ENCODE measurements at regions not wholly inside any gene's neighbourhood (a gene's known extent, or its start where the extent isn't known, plus 50 kb on each side); places are given as distances from the start of the nearest gene placed in this dataset.

DNA sequence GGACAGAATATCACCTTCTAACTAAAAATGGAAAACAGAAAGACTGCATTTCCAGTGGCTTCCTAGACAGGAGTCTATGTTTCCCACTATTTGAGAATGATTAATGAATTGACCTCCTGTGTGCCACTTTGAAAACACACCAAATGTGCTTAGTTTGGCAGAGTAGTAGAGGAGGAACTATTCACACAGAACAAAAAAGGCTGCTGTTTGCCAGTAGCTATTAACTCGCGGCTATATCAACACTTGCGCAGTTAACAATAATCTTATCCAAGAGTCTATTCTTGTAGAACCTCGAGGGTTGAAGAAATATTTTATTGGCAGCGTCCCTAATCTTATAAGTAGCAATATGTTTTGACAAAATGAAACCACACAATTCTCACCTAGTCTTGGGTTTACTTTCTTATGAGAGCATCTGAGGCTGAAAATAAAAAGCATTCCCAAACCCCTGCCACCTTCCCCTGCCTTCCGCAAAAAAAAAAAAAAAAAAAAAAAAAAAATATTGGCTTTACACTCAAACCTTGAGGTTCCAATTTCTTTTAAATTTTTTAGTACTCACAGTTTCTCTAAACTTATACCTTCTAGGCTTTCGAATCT lies 127.3 kb upstream of the FLRT2 start:
- FAIRE-seq: no peak

DNA sequence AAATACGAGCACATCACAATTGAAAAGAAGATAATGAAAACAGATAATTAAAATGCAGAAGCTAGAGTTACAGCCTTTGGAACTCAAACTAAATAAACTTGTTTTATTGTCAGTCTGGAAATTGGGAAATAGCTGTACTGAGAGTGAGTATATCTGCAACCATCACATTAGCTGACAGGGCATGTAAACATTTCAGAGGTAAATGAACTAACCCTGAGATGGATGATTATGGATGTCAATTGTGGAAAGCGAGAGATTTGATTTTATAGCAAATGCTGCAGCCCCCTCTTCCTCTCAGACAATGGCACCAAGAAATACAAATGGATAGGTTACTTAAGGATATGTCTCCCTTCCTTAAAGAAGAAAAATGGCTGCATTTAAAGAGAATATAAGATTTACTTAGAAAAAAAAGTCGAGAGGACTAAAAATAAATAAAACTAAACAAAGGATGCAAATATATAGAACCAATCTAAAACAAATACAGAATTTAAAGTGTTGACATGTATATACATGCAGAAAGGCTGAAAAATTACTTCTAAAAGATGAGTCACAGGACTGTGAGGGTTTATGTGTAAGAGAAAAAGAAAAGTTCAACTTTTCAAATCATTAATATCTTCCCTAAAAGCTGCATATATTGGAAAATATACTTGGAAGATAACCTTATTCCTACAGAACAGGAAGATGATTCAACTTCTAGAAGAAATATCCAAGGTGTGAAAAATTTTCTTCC lies 120.3 kb upstream of the FLRT2 start:
- FAIRE-seq: no peak

GRCh38 chr14:85412756-85413155 lies 117.2 kb upstream of the FLRT2 start:
- FAIRE-seq: no peak

- FAIRE-seq: no peak
Measured at GRCh38 chr14:85413836-85414526, 116.0 kb upstream of the FLRT2 start.

DNA sequence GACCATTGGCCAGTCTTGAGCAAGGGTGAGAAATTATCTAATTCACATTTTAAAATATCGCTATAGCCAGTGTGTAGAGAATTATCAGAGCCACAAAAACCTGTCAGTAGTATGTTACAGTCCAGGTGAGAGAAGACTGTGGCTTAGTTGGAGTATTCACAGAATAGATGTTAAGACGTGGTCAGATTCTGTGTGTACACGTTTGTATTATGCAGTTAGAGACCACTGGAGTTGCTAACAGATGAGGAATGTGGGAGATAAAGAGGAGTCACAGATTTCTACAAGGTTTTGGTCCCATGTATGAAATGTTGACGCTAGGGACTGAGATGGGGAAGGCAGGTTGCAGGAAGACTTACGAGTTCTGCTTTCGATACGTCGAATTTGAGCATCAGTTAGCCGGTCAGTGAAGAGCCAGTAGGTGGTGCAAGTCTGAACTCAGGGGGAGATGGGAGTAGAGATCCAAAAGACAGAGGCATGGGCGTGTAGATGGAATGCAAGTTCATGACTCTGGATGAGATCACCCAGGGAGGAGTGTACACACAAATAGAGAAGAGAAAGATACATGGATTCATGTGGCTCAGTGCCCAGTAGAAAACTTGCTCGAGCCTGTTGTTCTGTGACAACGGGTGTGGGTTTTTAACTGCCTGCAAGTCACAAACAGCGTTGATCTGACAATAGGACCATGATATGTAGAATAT lies 114.8 kb upstream of the FLRT2 start:
- FAIRE-seq: no peak

- FAIRE-seq: peak; percentile 41
Measured at GRCh38 chr14:85416771-85417170, 113.2 kb upstream of the FLRT2 start.

DNA sequence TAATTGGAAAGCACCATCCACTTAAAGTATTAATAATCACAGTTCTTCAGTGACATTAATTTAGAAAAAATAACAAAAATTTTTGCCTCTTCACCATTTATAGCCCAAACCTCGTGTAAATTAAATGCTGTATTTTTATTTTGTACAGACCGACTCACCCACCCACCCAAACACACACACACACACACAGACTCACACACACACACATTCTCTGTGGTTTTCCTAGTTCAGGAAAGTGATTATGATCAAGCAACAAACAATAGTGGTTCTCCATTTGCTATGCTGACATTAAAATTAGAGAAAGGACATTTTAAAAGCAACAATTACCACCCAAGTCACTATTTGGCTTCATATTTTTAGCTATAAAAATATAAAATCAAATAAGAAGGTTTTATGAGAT lies 112.5 kb upstream of the FLRT2 start:
- FAIRE-seq: no peak

DNA sequence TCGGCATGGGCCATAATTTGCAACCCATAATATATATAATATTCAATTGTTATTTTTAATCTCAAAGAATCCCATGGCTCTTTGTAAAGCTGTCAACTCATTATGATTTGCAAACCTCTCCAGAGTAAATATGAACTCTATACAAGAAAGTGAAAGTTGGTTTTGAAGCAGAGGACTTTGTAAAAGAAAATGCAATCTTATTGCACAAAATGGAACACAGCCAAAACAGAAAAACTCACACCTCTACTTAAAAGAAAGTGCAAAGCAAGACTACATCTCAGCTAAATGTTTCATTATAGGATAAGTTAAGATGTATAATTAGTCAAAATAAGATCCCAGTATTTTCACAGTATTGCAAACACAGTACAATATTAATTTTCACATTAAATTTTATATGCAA lies 111.2 kb upstream of the FLRT2 start:
- FAIRE-seq: peak; percentile 9

DNA sequence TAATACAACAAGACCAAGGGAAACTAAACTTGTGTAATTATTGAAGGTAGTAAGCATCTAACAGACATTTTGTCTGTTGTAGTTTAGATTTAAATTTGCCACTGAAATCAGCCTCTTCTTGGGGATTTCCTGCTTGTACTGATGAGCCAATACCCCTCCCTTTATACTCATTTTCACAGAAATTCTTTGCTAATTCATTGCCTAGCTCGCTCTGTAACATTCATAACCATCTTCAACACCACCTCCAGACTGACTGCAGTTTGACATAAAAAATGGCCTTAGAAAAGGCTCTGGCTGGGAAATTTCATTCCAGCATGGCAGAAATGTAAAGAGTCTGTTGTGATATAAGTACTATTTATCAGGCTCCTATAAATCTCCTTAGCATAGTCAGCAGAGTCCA lies 109.7 kb upstream of the FLRT2 start:
- FAIRE-seq: no peak

- FAIRE-seq: no peak
Measured at GRCh38 chr14:85420707-85421106, 109.2 kb upstream of the FLRT2 start.

GRCh38 chr14:85421186-85421877 lies 108.6 kb upstream of the FLRT2 start:
- FAIRE-seq: no peak

- FAIRE-seq: no peak
Measured at GRCh38 chr14:85423889-85424288, 106.1 kb upstream of the FLRT2 start.

GRCh38 chr14:85425507-85425906 lies 104.4 kb upstream of the FLRT2 start:
- FAIRE-seq: no peak

- FAIRE-seq: no peak
Measured at GRCh38 chr14:85426068-85426935, 103.6 kb upstream of the FLRT2 start.

GRCh38 chr14:85428926-85429325 lies 101.0 kb upstream of the FLRT2 start:
- no peak for FAIRE-seq

GRCh38 chr14:85437148-85437547 lies 92.8 kb upstream of the FLRT2 start:
- FAIRE-seq: no peak

DNA sequence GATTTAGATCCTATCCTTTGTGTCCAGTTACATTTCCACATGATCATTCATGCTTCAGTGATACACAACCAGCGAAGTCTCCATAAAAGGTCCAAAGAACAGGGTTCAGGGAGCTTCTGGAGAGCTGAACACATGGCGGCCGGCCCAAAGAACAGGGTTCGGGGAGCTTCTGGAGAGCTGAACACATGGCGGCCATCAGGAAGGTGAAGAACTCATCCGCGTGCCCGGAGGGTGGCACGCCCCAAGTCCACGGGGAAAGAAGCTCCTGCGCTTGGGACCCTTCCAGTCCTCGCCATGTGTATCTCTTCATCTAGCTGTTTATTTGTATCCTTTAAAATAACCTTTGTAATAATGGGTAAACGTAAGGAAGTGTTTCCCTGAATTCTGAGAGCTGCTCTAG lies 91.9 kb upstream of the FLRT2 start:
- FAIRE-seq: no peak

DNA sequence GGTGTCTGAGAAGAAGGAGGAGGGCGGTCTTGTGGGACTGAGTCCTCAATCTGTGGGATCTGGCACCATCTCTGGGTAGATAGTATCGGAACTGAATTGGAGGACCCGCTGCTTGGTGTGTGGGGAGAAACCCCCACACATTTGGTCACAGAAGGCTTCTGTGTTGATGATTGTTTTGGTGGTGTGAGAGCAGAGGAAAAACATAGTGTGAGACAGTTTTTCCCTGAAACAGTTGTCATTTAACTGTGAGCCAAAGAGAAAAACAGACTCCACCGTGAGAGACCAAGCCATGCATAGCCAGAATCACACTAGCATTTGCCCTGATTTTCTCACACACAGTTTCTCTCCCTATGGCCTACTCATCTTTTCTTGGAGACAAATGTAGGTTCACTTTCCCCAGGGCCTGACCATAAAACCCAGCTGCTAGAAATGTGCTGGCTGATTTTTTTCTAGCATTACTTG lies 91.4 kb upstream of the FLRT2 start:
- no peak for FAIRE-seq

DNA sequence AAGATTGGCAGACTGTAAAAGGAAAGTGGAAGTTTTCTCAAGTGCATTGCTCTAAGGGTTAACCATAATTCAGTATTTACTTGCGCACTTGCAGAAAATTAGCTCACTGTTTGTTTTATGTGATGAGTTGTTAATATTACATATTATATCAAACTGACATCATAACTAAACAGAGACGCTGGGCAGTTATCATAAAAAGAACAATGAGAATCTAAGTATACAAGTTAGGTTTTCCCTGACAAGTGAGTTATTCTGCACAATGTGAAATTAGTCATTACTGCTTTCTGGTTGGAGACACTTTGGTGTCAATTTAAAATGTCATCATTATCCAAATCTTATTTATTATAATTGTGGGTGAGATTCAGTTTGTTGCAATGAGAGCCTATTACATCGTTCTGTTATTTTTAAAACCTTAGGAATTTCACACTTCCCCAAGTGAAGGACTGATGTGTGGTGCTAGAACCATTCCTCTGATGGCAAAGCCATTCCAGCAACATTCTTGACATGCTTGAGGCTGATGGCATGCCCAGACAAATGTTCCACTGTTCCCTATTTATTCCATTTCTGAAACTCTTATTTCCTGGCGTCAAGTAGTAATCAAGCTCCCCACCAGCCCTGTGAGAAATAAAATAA lies 90.1 kb upstream of the FLRT2 start:
- no peak for FAIRE-seq

DNA sequence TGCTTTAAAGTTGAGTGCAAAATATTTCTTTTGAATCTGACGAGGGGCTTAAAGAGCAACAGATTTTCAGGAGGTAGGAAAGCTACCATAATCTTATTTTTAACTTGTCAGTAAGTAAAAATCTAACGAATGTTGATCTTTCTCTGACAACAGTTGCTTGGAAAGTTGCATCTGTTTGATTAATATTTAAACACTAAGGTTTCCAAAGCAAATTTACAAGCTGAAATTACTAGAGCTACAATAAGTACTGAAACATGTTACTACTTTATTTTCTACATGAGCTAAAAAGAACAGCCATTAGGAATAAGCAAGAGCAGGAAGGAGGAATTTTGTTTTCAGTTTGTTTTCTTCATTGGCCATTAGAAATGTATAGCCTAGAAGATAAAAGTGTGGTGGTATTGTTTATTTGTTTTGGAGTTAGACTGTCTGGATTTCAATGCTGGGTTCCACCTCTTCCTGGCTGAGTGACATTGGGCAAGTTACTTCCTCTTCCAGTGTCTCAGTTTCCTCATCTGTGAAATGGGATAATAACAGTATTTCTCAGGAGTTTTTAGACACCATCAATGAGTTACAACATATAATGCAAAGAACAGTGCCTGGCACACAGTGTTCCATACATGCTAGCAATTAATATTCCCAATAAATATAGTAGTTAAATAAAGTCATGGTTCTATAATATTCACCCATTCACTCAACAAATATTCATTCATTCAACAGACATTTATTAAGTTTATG lies 87.9 kb upstream of the FLRT2 start:
- FAIRE-seq: peak; percentile 78

- FAIRE-seq: no peak
Measured at GRCh38 chr14:85442996-85443395, 86.9 kb upstream of the FLRT2 start.
